GM18520 (cell line): ENCODE measurements at regions not wholly inside any gene's neighbourhood (a gene's known extent, or its start where the extent isn't known, plus 50 kb on each side); places are given as distances from the start of the nearest gene placed in this dataset.
"Not testable (repeated sequence)": the region's sequence is repeated elsewhere in the genome, so short reads cannot be mapped to it uniquely, and the experiment has no call there.

ENCODE experiments used
- ATAC-seq: cut with Tn5 transposase; IDR thresholded peaks from one replicate; pipeline ENCODE4 v1.9.1; 2021; ENCODE audit not compliant: unreplicated experiment

DNA sequence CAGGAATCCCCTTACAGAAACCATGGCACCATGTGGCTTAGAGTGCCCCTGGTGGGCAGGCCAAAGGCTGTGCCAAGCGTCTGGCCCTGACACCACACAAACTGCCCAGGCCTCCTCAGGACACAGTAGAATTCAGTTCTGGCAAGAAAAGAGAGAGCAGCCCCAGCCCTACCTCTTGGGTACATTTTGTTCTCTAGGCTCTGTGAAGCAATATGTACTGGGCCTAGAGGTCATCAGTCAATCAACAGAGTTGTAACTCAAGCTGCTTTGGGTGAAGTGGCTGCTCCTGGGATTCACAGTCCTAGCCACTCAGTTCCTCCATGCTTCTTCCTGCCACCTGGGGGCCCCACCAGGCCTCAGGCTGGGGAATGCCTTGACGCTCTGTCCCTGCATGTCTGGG lies 158.1 kb upstream of the MAMLD1 start:
- no peak for ATAC-seq

DNA sequence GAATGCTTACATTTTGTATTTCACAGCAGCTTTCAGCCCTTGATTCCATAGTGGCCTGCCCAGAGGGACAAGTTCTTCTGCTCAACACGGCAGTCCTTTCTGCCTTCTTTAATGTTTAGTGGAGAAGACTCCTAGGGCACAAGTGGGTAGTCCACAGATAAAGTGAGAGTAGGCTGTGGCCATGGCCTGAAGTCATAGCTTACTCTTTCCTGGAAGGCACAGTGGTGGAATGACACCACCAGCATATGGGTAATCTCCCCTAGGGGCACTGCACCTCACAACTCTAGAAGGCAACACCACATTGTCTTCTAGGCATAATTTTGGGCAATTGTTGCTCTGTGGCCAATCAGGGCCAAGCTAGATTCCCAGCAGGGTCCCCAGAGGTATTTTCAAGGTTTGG lies 155.4 kb upstream of the MAMLD1 start:
- ATAC-seq: no peak

DNA sequence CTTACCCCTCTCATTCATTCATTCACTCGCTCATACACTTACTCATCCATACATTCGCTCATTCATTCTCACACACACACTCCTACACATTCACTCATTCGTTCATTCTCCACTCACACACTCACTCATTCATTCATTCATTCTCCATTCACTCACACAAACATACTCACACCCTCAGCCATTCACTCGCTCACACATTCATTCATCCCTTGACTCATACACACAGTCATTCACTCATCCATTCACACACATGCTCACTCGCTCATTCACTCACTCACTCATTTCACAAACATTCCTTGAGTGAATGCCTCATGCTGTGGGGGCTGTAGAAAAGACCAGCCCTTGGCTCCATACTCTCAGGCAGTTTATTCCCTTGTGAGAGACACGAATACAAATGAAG lies 151.1 kb upstream of the MAMLD1 start:
- ATAC-seq: no peak

- ATAC-seq: no peak
Measured at GRCh38 chrX:150212672-150213480, 150.2 kb upstream of the MAMLD1 start.

DNA sequence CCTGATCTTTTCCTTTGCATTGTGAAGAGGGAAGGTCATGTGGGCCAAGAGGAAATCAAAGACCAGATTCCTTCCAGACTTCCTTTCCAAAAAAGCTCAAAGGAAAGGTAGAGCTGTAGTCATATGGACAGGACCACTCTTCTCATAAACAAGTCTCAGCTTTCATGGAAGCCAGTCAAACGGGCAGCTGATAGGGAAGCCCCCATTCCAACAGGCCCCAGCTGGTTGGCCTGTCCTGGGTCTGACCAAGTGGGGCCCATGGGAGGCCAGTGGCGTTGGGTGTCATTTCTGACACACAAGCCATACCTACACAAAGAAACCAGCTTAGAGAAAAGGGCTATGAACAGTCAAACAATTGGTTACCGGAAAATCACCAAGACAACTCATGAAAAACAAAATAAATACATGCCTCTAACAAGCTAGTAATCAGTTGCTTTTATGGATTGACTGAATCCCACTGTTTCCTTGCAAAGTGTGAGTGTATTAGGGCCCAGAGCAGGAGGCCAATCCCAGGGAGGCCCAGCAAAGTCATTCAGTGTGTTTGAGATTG lies 149.6 kb upstream of the MAMLD1 start:
- no peak for ATAC-seq

DNA sequence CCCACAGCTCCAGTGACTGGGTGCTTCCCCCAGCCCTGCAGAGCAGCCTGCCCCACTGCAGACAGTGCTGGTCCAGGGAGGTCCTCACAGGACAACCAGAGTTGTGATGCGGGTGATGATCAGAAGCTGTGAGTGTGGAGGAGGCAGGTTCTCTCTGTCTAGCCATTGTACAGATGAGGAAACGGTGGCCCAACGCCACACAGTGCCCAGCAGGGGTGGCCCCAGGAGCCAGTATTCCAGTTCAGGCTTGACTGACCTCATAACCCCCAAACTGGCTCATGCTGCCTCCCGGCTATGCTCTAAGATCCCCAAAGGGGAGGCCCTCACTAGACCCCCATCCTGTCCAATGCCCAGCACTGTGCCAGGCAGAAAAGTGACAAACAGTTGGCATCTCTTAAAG lies 147.1 kb upstream of the MAMLD1 start:
- not testable (repeated sequence) for ATAC-seq

DNA sequence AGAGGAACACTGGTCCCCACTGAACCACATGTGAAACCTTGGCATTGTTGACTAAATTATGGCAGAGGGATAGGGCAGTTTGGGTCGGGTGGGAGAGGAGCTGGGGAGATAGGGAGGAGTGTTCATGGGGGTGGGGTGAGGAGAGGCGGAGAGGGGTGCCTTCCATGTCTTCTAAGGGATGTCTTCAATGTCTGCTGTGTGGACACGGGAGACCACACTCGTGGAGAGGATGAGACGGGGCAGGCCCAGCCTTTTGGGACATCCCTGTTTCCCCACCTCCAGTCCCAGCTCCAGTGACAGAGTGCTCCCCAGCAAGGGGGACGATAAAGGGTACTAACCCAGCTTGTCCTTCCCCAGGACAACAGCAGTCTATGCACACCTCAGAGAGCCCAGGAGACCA lies 146.4 kb upstream of the MAMLD1 start:
- ATAC-seq: no peak

- ATAC-seq: no peak
Measured at GRCh38 chrX:150217609-150218008, 145.5 kb upstream of the MAMLD1 start.

DNA sequence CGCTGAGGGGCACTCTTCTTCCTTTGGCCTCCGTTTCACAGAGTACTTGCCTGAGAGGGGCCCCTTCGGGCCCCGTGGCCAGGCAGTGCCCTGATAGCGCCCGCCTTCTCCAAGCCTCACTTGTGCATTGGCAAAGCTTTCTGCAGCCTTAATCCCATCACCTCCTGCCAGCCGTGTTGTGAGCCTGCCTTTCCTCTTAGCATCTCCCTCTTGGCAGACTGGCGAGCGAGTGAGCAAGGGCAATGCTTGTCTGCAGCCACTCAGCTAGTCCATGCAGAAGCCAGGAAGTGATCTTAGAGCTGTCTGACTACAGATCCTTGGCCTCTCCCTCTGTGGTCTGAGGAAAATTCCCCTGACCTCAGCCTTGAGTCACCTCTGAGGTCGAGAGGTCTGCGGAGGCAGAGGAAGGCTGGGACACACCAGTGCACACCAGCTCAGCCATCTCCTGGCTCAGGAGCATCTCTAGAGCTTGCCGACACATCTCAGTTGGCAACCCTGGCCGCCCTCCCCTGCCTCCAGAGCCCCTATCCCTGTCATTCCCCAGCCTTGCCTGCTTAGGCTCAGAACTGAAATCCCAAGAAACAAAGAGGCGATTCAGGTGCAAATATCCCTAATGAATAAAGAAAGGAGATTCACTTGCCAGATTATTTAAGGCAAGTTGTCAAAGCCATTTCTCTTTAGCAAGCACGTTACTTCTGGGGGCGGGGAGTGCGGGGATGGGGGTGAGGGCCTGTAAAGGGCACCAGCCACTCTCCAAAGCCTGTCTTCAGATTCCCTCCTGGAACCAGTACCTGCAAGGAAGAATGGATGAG lies 143.5 kb upstream of the MAMLD1 start:
- ATAC-seq: no peak

DNA sequence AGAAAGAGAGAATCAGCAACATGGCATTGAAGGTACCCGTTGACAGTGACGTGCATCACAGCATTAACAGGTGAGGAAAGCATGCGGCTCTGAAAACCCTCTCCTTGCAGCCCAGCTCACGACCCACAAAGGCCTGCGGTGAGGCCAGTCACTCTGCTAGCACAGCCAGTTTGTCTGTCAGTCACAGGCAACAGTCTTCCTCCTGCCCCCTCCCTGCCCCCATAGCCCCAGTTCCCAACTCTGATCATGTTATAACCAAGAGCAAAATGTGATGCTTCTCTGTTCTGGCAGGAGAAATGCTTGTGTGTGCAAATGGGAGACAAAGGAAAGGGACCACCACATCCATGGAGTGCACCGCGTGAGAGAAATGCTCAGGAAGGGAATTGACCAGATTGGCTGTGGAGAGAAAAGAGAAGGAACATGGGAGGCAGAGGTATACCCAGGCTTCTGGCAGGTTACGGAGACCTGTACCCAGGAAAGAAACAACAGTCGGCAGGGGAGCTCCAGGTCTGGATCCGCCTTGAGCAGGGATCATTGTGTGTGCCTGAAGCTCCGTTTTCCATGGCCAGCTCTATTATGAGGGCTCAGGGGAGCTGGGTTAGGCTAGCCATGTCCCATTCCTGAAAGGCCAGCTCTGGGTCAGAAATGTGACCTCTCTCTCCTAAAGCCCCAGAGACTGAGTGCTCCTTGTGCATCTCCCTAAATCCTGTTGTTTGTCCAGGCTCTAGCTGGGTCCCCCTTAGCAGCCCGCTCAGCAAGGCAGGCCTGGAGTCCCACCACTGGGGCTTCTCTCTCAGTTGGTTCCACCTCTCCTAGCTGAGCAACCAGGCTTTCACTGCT lies 139.7 kb upstream of the MAMLD1 start:
- ATAC-seq: no peak

- ATAC-seq: no peak
Measured at GRCh38 chrX:150224676-150225075, 138.4 kb upstream of the MAMLD1 start.

DNA sequence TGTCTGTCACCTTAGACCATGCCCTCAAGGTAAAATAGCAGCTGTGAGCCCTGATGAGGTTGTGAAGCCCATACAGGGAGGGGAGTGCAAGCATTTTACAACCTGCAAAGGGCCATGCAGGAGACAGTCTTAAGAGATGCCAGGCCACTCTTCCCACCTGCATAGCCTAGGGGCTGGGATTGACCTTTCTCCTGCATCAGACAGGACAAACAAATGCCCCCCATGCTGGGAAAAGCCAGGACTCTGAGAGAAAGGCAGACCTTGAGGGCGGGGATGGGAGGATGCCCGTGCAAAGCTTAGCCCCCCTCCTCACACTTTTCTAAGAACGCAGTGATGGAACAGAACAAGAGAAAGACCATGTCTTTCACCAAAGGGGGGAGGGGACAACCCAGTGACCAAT lies 137.9 kb upstream of the MAMLD1 start:
- no peak for ATAC-seq

DNA sequence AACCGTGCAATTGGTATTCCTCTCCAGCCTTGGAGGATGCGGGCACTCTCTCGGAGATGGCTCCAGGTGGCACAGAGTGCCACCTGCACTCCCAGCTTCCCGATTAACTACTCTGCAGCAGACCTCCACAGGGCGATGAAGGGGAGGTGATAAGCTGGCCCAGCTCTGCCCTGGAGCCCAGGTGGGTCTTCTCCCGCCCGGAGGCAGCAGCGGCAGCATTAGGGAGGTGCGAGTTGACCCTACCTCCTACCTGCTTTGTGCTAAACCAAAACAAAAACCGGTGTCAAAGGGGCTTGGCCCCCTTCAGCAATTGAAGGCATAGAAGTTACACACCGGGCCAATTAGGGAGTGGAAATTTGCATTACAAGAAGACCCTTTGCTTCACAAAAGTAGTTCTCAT lies 137.4 kb upstream of the MAMLD1 start:
- no peak for ATAC-seq

GRCh38 chrX:150226223-150226965 lies 136.7 kb upstream of the MAMLD1 start:
- no peak for ATAC-seq

- ATAC-seq: no peak
Measured at GRCh38 chrX:150227321-150227860, 135.7 kb upstream of the MAMLD1 start.

GRCh38 chrX:150227873-150228410 lies 135.2 kb upstream of the MAMLD1 start:
- ATAC-seq: no peak

DNA sequence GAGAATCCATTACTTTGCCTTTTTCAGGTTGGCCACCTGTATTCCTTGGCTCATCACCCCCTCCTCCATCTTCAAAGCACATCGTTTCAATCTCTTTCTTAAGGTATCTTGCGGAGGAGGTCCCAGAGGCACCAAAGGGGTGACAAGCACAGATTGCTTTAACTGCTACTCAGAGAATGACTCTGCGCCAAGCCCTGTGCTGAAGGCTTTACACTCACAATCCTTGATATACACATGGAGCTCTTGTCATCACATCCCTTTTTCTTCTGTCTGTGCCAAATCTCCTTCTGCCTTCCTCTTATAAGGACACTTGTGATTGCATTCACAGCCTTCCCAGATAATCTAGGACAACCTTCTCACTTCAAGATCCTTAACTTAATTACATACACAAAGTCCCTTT lies 134.7 kb upstream of the MAMLD1 start:
- ATAC-seq: no peak

DNA sequence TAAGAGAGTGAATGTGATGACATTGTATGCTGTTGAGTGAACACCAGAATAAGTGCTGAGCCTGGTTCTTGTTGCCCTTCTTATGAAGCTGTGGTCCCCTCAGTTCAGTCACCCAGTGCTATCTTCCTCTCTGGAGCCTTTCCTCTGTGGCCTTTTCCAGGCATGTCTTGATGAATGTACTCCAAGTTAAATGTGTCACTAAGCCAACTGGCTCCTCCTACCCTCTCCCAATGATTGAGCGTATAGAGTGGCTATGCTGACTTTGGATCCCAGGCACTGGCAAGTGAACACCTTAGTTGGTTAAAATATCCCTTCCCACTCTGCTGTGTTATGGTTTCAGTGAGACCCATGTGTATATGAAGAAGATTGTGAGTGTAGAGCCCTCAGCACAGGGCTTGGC lies 134.1 kb upstream of the MAMLD1 start:
- no peak for ATAC-seq

DNA sequence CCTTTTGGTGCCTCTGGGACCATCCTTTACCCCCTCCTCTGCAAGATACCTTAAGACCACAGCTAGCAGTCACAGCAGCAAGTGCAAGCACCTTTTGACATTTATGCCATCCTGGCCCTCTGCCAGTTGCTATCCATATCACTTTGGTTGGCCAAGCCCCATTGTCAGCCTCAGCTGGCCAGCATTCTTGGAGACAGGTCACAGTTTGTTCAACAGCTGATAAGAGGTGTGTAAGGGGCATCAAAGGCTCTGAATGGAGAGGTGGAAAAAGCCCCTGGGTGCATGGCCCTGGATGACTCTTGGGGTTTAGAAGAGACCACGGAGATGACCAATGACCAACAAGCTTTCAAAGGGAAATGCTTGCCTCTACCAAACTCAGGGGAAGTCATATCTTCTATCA lies 133.6 kb upstream of the MAMLD1 start:
- no peak for ATAC-seq

- ATAC-seq: not testable (repeated sequence)
Measured at GRCh38 chrX:150230952-150231351, 132.2 kb upstream of the MAMLD1 start.
